RCC 7860 (cell line): ENCODE measurements at regions not wholly inside any gene's neighbourhood (a gene's known extent, or its start where the extent isn't known, plus 50 kb on each side); places are given as distances from the start of the nearest gene placed in this dataset.

ENCODE experiments used
- DNase-seq: peaks from one replicate; pipeline ENCODE4 v3.0.0-alpha.2; 2015; ENCODE audit warnings: low spot score
- FAIRE-seq: peaks from 2 replicates; lab custom pipeline; 2012; peaks lifted over from hg19 to GRCh38; lab: Jason Lieb, UNC

GRCh38 chr11:105244160-105244825 is 104.7 kb upstream of the CARD18 start:
- DNase-seq = peak; percentile 68
- FAIRE-seq = peak; percentile 86

- FAIRE-seq = no peak
- no peak for DNase-seq
Measured at GRCh38 chr11:105241136-105241535, 101.6 kb upstream of the CARD18 start.

- DNase-seq (no peak), FAIRE-seq (no peak)
Measured at GRCh38 chr11:105236664-105237063, 97.1 kb upstream of the CARD18 start.

- DNase-seq (no peak), FAIRE-seq (no peak)
Measured at GRCh38 chr11:105233285-105233684, 93.7 kb upstream of the CARD18 start.

- no peak for FAIRE-seq
- no peak for DNase-seq
Measured at GRCh38 chr11:105232021-105232420, 92.5 kb upstream of the CARD18 start.

GRCh38 chr11:105230586-105230985 is 91.0 kb upstream of the CARD18 start:
- DNase-seq = no peak
- FAIRE-seq = no peak

GRCh38 chr11:105229761-105230160 is 90.2 kb upstream of the CARD18 start:
- DNase-seq (no peak), FAIRE-seq (no peak)

- DNase-seq = no peak
- FAIRE-seq = no peak
Measured at GRCh38 chr11:105229257-105229656, 89.7 kb upstream of the CARD18 start.

GRCh38 chr11:105227363-105227762 is 87.8 kb upstream of the CARD18 start:
- FAIRE-seq (no peak), DNase-seq (no peak)

GRCh38 chr11:105226766-105227165 is 87.2 kb upstream of the CARD18 start:
- DNase-seq (no peak), FAIRE-seq (no peak)

- FAIRE-seq (no peak), DNase-seq (no peak)
Measured at GRCh38 chr11:105226091-105226490, 86.5 kb upstream of the CARD18 start.

GRCh38 chr11:105224482-105225253 is 85.1 kb upstream of the CARD18 start:
- FAIRE-seq (no peak), DNase-seq (no peak)

- DNase-seq (no peak), FAIRE-seq (no peak)
Measured at GRCh38 chr11:105220121-105220520, 80.6 kb upstream of the CARD18 start.

GRCh38 chr11:105219670-105220069 is 80.1 kb upstream of the CARD18 start:
- DNase-seq = no peak
- FAIRE-seq = no peak

- no peak for DNase-seq
- FAIRE-seq = no peak
Measured at GRCh38 chr11:105219269-105219668, 79.7 kb upstream of the CARD18 start.

GRCh38 chr11:105215528-105215927 is 76.0 kb upstream of the CARD18 start:
- DNase-seq (no peak), FAIRE-seq (no peak)

- FAIRE-seq = no peak
Measured at GRCh38 chr11:105211806-105212554, 72.4 kb upstream of the CARD18 start.

GRCh38 chr11:105208019-105208418 is 68.5 kb upstream of the CARD18 start:
- FAIRE-seq = no peak
- no peak for DNase-seq

More at GRCh38 chr11:105211806-105212554, 72.4 kb upstream of the CARD18 start:
- DNase-seq = no peak

- no peak for FAIRE-seq
- DNase-seq = no peak
Measured at GRCh38 chr11:105206633-105207032, 67.1 kb upstream of the CARD18 start.

GRCh38 chr11:105204636-105205035 is 65.1 kb upstream of the CARD18 start:
- FAIRE-seq (no peak), DNase-seq (no peak)

GRCh38 chr11:105203569-105204240 is 64.1 kb upstream of the CARD18 start:
- no peak for FAIRE-seq
- no peak for DNase-seq
